ENCODE measurements at regions not wholly inside any gene's neighbourhood (a gene's known extent, or its start where the extent isn't known, plus 50 kb on each side); places are given as distances from the start of the nearest gene placed in this dataset.

DNA sequence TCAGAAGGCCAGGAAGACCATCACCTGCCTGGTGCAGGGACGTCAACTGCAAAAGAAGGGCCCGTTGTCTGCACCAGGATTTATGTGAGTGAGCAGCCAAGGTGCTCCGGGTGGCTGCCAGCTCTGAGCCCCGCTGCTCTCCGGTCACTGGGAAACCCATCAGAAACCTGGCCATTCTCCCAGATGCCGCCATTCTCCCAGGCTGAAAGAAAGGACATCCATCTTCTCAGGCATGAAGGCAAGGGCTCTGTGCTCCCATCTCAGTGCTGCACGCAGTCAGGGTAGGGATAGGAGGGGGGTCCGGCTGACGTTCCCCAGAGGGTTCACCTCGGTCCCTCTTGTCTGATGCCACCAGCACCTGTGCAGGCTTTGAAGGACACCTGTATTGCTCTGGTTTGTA, 158.4 kb downstream of the ERCC6L2 start:
- no peaks in the 10 kb centered on the region for H3K36me3 ChIP-seq
- 88 to 92% methylated on average over 10 of the region's 10 CpGs for WGBS, 2 donors
- DNase-seq (no peak), ATAC-seq (no peak)
- peaks cover 0 to 11% (median 8%) of the 10 kb centered on the region in 9 donors for H3K4me1 ChIP-seq
- TF ChIP-seq CTCF (IDR thresholded peaks at IDR 0.05), result no peak
- no peak overlapping the region for H3K27ac ChIP-seq
- intact Hi-C loops (cut with DNase I), result no loop called here
- no peak overlapping the region for H3K4me3 ChIP-seq
- peaks cover 0 to 6% (median 0%) of the 10 kb centered on the region in 7 donors for H3K27me3 ChIP-seq
- peaks cover 0 to 11% (median 0%) of the 10 kb centered on the region in 11 donors for H3K9me3 ChIP-seq

GRCh38 chr9:96031916-96032534, 156.5 kb downstream of the ERCC6L2 start:
- intact Hi-C loops (cut with DNase I), result no loop called here
- H3K4me1 ChIP-seq, result peaks cover 0 to 25% (median 16%) of the 10 kb centered on the region in 9 donors
- TF ChIP-seq CTCF (IDR thresholded peaks at IDR 0.05), result no peak
- H3K27me3 ChIP-seq, result peaks cover 0 to 18% (median 10%) of the 10 kb centered on the region in 7 donors
- no peak overlapping the region for H3K4me3 ChIP-seq
- no peaks in the 10 kb centered on the region for H3K36me3 ChIP-seq
- DNase-seq (no peak), ATAC-seq (no peak)
- 86 to 94% methylated on average over 15 of the region's 15 CpGs for WGBS, 2 donors
- H3K27ac ChIP-seq, result no peak overlapping the region
- H3K9me3 ChIP-seq, result no peaks in the 10 kb centered on the region

DNA sequence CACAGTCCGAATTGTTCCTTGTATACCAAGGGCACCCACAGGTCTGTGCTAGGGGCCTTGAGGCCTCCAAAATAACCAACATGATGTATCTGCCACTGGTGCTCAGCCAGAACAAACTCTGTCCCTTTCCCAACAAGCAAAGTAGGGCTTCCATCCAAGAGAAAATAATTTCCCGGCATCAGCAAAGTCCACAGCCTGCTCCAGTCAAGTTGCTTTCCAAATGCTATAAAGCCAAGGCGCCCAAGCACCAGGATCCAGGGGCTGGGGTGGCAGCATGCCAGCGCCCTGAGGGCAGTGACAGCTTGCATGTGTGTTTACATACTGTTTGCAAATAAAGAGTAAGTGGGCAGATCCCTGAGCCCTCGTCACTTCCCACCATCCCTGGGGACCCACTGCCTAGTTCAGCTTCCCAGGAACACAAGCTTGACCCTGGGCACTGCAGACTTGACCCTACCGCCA, 155.9 kb downstream of the ERCC6L2 start:
- H3K36me3 ChIP-seq, result no peaks in the 10 kb centered on the region
- peak; percentile 41 to 53 for DNase-seq
- TF ChIP-seq CTCF (IDR thresholded peaks at IDR 0.05), result no peak
- no peak overlapping the region for H3K4me3 ChIP-seq
- ATAC-seq, result peak; percentile 29 to 58 (median 46)
- H3K4me1 ChIP-seq, result peaks cover 0 to 26% (median 16%) of the 10 kb centered on the region in 9 donors
- intact Hi-C loops (cut with DNase I), result no loop called here
- WGBS, 2 donors, result 61 to 70% methylated on average over 6 of the region's 6 CpGs
- H3K27me3 ChIP-seq, result peaks cover 0 to 19% (median 13%) of the 10 kb centered on the region in 7 donors
- H3K9me3 ChIP-seq, result no peaks in the 10 kb centered on the region
- peak overlapping the region in 1 of 10 donors; percentile 34 for H3K27ac ChIP-seq

GRCh38 chr9:96029722-96030530, 154.4 kb downstream of the ERCC6L2 start:
- TF ChIP-seq CTCF (IDR thresholded peaks at IDR 0.05), result no peak
- H3K4me1 ChIP-seq, result peaks cover 0 to 26% (median 16%) of the 10 kb centered on the region in 9 donors
- ATAC-seq (no peak), DNase-seq (no peak)
- H3K36me3 ChIP-seq, result no peaks in the 10 kb centered on the region
- intact Hi-C loops (cut with DNase I), result loop anchor here in 1 of 10 donors (10.0 kb wide), 1 partner anchor 185 kb away; no protein-coding TSS in a partner anchor
- no peak overlapping the region for H3K4me3 ChIP-seq
- no peak overlapping the region for H3K27ac ChIP-seq
- 92 to 95% methylated on average over 19 of the region's 19 CpGs for WGBS, 2 donors
- H3K9me3 ChIP-seq, result no peaks in the 10 kb centered on the region
- H3K27me3 ChIP-seq, result peaks cover 5 to 34% (median 19%) of the 10 kb centered on the region in 7 donors

All from heart right ventricle (tissue), 16 donors.